AML-193 (cell line): ENCODE measurements at regions not wholly inside any gene's neighbourhood (a gene's known extent, or its start where the extent isn't known, plus 50 kb on each side); places are given as distances from the start of the nearest gene placed in this dataset.
"Not testable (repeated sequence)": the region's sequence is repeated elsewhere in the genome, so short reads cannot be mapped to it uniquely, and the experiment has no call there.

Source experiments
- DNase-seq, 2 experiments: peaks; one replicate each; lab custom pipeline; 2025; lab: John Stamatoyannopoulos, UW

GRCh38 chr4:148868191-148868590, 426.0 kb upstream of the NR3C2 start:
- no peak for DNase-seq

DNA sequence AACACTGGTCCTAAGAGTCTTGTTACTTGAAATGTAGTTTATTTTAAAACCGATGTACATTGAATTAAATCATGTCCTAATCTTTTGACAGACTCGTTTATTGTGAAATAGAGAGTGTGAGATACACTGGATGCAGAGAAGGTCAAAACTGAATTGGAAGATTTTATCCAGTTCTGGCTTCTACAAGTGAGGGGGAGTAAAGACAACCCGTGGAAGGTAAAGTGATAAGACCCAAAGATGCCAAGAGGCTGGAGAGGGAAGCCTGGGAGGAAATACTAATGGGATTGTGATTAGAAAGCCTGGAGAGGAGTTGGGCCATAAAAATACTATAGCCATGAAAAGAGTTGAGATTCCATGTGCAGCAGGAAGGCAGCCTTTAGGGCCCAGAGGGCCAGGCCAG, 424.5 kb upstream of the NR3C2 start:
- DNase-seq, result no peak

GRCh38 chr4:148857973-148858534, 415.8 kb upstream of the NR3C2 start:
- no peak for DNase-seq

DNA sequence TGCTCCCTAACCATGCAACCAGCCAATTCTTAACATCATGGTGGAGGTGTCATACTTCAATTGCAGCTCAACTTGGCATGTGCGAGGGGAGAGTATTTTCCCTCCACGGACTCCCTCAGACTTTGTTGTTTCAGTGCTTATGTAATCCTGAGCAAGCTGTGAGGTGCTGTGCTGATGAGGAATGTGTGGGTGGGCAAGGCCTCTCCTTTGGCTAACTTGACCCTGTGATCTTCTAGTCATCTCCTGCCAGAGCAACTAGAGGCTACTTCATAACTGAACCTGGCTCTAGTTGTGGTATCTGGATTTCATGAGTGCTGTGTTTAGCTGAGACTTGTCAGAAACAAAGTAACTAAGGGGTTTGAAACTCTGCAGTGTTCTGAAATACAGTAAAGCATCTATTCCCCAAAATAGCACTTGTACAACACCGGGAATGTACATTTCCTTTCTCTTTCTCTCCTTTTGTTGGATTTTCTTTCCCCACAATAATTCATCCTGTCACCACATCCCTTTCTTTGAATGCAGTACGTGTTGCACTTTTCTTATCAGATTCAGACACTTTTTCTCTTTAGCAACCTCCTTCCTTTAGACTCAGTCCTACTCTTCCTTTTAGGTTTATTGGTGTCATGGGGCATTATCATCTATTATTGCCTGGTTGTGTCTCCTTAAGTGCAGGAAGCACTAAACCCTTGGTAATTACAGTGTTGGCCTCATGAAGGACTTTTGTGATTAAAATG, 415.2 kb upstream of the NR3C2 start:
- DNase-seq, result no peak

DNA sequence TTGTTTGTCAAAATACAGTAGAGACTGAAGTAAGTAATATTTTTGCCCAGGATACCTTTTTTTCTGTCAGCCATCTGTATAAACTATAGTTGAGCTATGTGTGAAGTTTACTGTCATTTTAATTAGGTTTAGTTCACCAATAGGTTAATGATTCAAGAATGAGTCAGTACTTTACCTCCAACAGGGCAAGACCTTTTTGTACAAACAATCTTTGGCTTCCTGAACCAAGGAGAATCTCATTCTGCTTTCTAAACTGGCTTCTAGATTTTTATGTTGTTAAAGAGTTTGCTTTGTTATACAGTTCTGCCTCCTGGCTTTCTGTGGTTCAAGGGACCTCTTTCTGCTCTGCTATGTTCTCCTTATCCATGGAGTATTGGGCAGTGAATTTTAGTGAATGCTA, 412.0 kb upstream of the NR3C2 start:
- no peak for DNase-seq

GRCh38 chr4:148852092-148852699, 410.0 kb upstream of the NR3C2 start:
- DNase-seq, result no peak

DNA sequence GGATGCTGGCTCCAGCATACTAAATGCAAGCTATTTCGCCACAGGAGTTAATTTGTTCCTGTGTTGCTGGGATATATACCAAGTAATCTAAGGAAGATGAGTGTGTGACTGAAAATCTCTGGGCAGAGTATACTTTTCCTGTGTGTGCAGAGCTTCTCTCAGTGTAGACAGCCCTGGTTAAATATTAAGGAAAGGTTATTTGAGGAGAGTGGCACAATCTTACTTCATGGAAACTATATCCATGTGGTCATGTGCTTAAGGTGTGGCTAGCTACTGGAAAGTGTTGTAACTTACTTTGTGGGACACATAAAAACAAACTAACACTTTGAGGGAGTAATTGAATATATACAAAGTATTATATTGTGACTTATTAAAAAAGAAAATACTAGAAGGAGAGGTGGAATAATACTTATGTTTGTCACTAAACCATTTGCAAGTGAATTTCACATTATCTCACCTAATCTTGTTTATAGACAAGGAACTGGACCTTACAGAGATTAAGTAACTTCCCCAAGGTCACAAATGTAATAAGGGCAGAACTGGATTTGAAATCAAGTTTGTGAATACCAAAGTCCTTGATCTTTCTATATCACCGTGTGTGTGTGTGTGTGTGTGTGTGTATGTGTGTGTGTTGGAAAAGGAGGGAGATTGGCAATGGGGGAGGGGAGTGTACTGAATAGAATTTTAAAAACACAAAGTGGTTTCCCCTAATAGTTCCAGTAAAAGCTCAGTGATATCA, 408.2 kb upstream of the NR3C2 start:
- DNase-seq, result no peak

DNA sequence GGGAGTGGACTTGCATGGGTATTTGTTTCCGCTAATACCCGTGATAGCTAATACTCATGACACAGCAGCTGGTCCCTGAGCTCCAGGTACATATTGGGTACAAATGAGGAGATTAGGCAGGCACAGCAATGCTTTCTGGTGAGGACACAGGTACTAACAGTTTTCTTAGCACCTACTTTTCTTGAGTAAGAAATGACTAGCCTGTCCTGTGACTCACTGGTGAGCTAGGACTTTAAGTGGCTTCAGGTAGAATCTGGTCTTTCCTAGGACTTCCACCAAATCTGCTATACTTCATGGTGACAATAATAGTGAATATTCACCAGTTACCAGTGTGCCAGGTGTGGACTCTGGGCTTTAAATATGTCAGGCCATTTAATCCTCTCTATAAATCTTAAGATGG, 407.4 kb upstream of the NR3C2 start:
- DNase-seq, result no peak

- DNase-seq, result no peak
Measured at GRCh38 chr4:148847544-148848255, 405.5 kb upstream of the NR3C2 start.

- no peak for DNase-seq
Measured at GRCh38 chr4:148845609-148846008, 403.4 kb upstream of the NR3C2 start.

DNA sequence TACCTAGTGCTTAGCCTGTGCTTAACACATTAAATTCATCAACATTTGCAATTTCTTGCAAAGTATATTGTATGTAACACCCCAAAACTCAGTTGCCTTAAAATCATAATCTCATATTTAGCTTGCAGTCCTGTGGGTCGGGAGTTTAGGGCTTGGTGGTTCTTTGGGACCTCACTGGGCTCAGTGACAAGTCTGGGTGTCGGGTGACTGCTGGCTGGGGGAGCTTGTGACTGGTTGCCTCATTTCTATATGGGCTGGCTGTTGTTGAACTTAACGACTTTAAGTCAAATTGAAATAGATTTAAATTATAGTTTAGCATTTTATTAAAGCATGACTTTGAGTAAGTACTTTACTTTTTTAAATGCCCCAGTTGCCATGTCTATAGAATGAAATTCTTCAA, 401.4 kb upstream of the NR3C2 start:
- no peak for DNase-seq

GRCh38 chr4:148842843-148843242, 400.6 kb upstream of the NR3C2 start:
- no peak for DNase-seq

GRCh38 chr4:148837571-148837970, 395.4 kb upstream of the NR3C2 start:
- DNase-seq, result not testable (repeated sequence)

DNA sequence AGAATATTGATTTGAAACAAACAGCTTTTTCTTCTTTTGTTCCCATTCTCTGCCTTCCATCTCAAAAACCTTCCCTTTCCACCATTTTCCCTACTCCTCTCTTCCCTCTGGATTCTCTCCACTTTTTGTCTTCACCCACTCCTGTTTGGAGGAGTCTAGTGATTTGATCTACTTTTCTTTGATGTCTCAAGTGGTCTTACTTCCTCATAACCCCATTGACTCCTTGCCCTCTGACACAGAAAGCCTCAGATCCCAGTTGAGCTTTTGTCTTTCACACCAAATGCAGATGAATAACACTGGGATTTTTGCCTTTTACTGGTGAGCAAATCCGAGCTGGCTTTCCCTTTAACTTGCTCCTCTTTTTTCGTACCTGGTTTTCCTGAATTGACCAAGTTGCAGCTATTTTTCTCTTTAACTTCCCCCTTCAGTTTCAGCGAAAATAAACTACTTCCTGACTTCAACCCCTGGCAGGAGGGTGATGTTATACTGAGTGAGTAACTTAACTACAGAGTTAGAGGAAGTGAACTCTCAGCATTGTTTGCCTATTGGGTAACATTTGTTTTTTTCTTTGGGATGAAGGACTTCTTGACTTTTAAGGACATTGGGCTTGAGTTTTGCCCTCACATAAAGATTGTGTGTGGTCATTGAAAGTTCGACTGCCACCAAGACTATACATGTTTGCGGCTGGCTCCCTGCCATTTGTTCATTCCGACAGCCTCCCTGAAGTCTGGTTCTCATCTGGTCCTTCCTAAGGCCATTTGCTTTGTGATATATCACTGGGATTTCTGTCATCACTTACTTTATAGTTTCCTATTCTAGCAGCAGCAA, 392.8 kb upstream of the NR3C2 start:
- DNase-seq, result no peak

DNA sequence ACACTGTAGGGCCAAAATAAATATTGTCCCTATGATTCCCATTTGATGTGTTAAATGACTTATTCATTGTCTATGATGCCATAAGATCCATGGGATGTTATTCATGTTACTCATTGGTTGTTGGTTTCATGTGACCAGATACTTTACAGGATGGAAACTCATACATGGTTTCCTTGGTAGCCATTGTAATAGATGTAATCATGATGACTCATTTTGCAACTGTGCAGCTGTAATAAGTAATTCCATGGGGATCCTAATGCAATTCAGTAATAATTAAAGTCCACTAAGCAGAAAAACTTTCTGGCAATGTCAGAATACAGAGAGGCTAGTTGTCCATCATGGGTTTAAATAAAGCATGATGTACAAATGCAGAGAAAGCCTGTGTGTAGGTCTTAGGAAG, 389.7 kb upstream of the NR3C2 start:
- DNase-seq, result no peak

- no peak for DNase-seq
Measured at GRCh38 chr4:148828291-148828690, 386.1 kb upstream of the NR3C2 start.

DNA sequence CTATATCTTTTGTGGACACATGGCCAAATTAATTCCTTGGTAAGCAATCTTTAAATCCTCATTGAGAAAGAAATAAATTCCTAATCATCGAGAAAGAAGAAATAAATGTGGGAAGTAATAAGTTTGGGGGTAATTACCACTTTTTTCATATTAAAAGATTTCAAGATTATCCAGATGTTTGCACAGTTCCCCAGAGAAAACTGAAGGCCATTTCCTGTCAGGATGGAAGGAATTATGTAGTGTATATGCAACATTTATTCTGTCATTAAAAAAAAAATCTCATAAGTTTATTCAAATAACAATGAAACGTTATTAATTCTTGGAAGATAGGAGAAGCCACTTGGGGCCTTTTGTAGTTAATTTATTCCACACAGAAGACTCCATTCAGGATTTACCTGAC, 385.6 kb upstream of the NR3C2 start:
- DNase-seq, result no peak

DNA sequence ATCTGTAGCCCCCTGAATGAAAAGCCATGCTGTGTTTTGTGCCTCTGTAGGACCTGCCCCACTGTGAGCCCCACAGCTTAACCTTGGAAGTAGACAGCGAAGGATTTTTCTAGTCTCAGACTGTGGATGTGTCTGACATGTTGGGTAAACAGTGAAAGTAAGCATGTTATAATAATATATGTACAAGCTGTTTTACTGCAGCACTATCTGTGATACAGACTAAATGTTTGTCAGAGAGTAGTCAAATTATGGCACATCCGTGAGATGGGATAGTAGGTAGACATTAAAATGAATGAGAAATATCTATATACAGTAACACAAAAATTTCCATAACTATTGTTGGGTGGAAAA, 381.2 kb upstream of the NR3C2 start:
- no peak for DNase-seq

- no peak for DNase-seq
Measured at GRCh38 chr4:148822572-148823418, 380.6 kb upstream of the NR3C2 start.

- DNase-seq, result no peak
Measured at GRCh38 chr4:148814030-148814429, 371.8 kb upstream of the NR3C2 start.

- no peak for DNase-seq
Measured at GRCh38 chr4:148813289-148813688, 371.1 kb upstream of the NR3C2 start.
